ENCODE measurements at regions not wholly inside any gene's neighbourhood (a gene's known extent, or its start where the extent isn't known, plus 50 kb on each side); places are given as distances from the start of the nearest gene placed in this dataset.

DNA sequence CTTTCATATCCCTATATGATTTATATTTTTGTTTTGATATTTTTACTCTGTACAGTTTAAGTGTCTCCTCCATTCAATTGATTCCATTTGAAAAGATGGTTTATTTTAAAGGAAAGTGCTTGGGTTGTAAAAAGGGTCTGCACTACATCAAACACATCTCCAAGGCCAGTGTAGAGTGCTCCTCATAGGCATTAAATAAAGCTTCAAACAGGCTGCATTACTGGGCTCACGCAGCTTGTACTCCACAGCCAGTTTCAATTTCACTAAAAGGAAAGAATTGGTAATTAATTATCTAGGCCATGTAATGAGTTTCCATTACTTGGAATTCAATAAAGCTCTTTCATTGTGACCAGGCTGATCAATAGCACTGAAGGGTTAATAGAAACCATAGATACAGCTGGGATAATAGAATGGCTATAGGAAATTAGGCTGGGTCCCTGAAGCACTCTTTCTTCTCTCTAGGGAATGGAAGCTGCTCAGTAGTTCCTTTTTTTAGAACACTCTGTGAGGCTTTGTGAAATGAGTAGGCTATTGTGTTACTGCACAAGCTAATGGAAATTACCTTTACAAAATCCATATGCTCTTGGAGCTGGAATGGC lies 442.2 kb downstream of the RNF144B start:
- TF ChIP-seq ZNF274 (IDR thresholded peaks at IDR 0.05; ENCODE audit: low read depth, low read length) (no peak), SUZ12 (IDR thresholded peaks at IDR 0.05; ENCODE audit: extremely low read depth, insufficient read depth, insufficient read length) (no peak)

Measured in NT2/D1 (cell line).